Hepatocyte (in vitro differentiated cells): ENCODE measurements at regions not wholly inside any gene's neighbourhood (a gene's known extent, or its start where the extent isn't known, plus 50 kb on each side); places are given as distances from the start of the nearest gene placed in this dataset.

Experiments used
- DNase-seq: peaks from one replicate; pipeline ENCODE4 v3.0.0-alpha.2; 2016; ENCODE audit warnings: low spot score
- H2AFZ ChIP-seq: fragments of 200-600 bp; sonication (generic); 2 replicates; pipeline ENCODE4 v1.6.0; 2016; ENCODE audit warnings: antibody characterized with exemption, mild to moderate bottlenecking
- H3K27ac ChIP-seq: fragments of 200-600 bp; sonication (generic); 2 replicates; pipeline ENCODE4 v1.5.1; 2016; ENCODE audit warnings: mild to moderate bottlenecking
- H3K27me3 ChIP-seq: fragments of 200-600 bp; sonication (generic); 2 replicates; pipeline ENCODE4 v1.6.1; 2016
- H3K36me3 ChIP-seq: fragments of 200-600 bp; sonication (generic); replicated peaks from 2 replicates; pipeline ENCODE4 v1.5.1; 2016; ENCODE audit warnings: low read depth; ENCODE audit not compliant: insufficient read depth
- H3K4me1 ChIP-seq: fragments of 200-600 bp; sonication (generic); 2 replicates; pipeline ENCODE4 v1.5.1; 2016; ENCODE audit warnings: mild to moderate bottlenecking, moderate library complexity; ENCODE audit not compliant: insufficient read depth
- H3K4me2 ChIP-seq: fragments of 200-600 bp; sonication (generic); 2 replicates; pipeline ENCODE4 v1.6.0; 2016
- H3K4me3 ChIP-seq: fragments of 200-600 bp; sonication (generic); 2 replicates; pipeline ENCODE4 v1.5.1; 2016; ENCODE audit warnings: mild to moderate bottlenecking
- H3K79me2 ChIP-seq: fragments of 200-600 bp; sonication (generic); 2 replicates; pipeline ENCODE4 v1.6.0; 2017; ENCODE audit warnings: mild to moderate bottlenecking
- H3K9me2 ChIP-seq: fragments of 200-600 bp; sonication (generic); replicated peaks from 2 replicates; pipeline ENCODE4 v1.6.0; 2017; ENCODE audit warnings: mild to moderate bottlenecking; ENCODE audit not compliant: insufficient read depth
- H3K9me3 ChIP-seq: fragments of 200-600 bp; sonication (generic); 2 replicates; pipeline ENCODE4 v1.5.1; 2016; ENCODE audit warnings: low read depth, mild to moderate bottlenecking
- H4K20me1 ChIP-seq: fragments of 200-600 bp; sonication (generic); 2 replicates; pipeline ENCODE4 v1.6.0; 2016; ENCODE audit warnings: mild to moderate bottlenecking; ENCODE audit not compliant: insufficient read depth, poor library complexity, severe bottlenecking
- CTCF ChIP-seq: fragments of 200-600 bp; sonication (generic); IDR thresholded peaks from 2 replicates; pipeline ENCODE4 v1.5.1; 2016; ENCODE audit warnings: antibody characterized with exemption, mild to moderate bottlenecking; ENCODE audit not compliant: poor library complexity
- EZH2 ChIP-seq: fragments of 200-600 bp; sonication (generic); IDR thresholded peaks from 2 replicates; pipeline ENCODE4 v1.6.1; 2016; ENCODE audit warnings: antibody characterized with exemption, mild to moderate bottlenecking, borderline replicate concordance
- EZH2phosphoT487 ChIP-seq: fragments of 200-600 bp; sonication (generic); IDR thresholded peaks from one replicate; pipeline ENCODE4 v1.6.1; 2018; ENCODE audit warnings: antibody characterized with exemption, mild to moderate bottlenecking, low read depth, moderate library complexity; ENCODE audit not compliant: unreplicated experiment, severe bottlenecking
- WGBS: methylation state at CpG from one replicate; pipeline ENCODE4 v1.1.6; 2016; ENCODE audit warnings: low lambda C conversion rate; ENCODE audit errors: missing lambda C conversion rate; 5-methylcytosine and 5-hydroxymethylcytosine counted together

- Histone ChIP-seq H3K27ac (no peak overlapping the region), H3K27me3 (no peaks in the 10 kb centered on the region), H4K20me1 (no peaks in the 10 kb centered on the region), H3K9me3 (no peaks in the 10 kb centered on the region), H3K79me2 (no peaks in the 10 kb centered on the region), H3K36me3 (no peaks in the 10 kb centered on the region), H3K4me3 (no peak overlapping the region), H2AFZ (no peak overlapping the region), H3K4me2 (no peak overlapping the region), H3K4me1 (peaks cover 5% of the 10 kb centered on the region), H3K9me2 (no peaks in the 10 kb centered on the region)
- DNase-seq = no peak
- WGBS = 100% methylated on average over 2 of the region's 2 CpGs
- TF ChIP-seq EZH2 (no peak), CTCF (no peak), EZH2phosphoT487 (no peak)
These were observed 478.9 kb upstream of the NRP1 start for GRCh38 chr10:33813415-33813814.

GRCh38 chr10:33812586-33812985 is 478.1 kb upstream of the NRP1 start:
- Histone ChIP-seq H3K27ac (no peak overlapping the region), H3K79me2 (no peaks in the 10 kb centered on the region), H3K36me3 (no peaks in the 10 kb centered on the region), H3K4me3 (no peak overlapping the region), H3K4me1 (peaks cover 5% of the 10 kb centered on the region), H4K20me1 (no peaks in the 10 kb centered on the region), H3K27me3 (no peaks in the 10 kb centered on the region), H3K9me2 (no peaks in the 10 kb centered on the region), H3K4me2 (no peak overlapping the region), H3K9me3 (no peaks in the 10 kb centered on the region), H2AFZ (no peak overlapping the region)
- TF ChIP-seq EZH2 (no peak), EZH2phosphoT487 (no peak), CTCF (no peak)
- 95% methylated on average over 2 of the region's 2 CpGs for WGBS
- no peak for DNase-seq

GRCh38 chr10:33810986-33811385 is 476.5 kb upstream of the NRP1 start:
- Histone ChIP-seq H3K27me3 (no peaks in the 10 kb centered on the region), H3K4me3 (no peak overlapping the region), H2AFZ (no peak overlapping the region), H3K4me2 (no peak overlapping the region), H3K27ac (no peak overlapping the region), H3K4me1 (peaks cover 5% of the 10 kb centered on the region), H3K9me3 (no peaks in the 10 kb centered on the region), H3K9me2 (no peaks in the 10 kb centered on the region), H3K79me2 (no peaks in the 10 kb centered on the region), H4K20me1 (no peaks in the 10 kb centered on the region), H3K36me3 (no peaks in the 10 kb centered on the region)
- TF ChIP-seq CTCF (no peak), EZH2phosphoT487 (no peak)
- WGBS = 99% methylated on average over 3 of the region's 3 CpGs
- DNase-seq = no peak

GRCh38 chr10:33809732-33810131 is 475.3 kb upstream of the NRP1 start:
- Histone ChIP-seq H3K79me2 (no peaks in the 10 kb centered on the region), H3K4me2 (no peak overlapping the region), H3K9me3 (no peaks in the 10 kb centered on the region), H4K20me1 (no peaks in the 10 kb centered on the region), H3K4me1 (peaks cover 2% of the 10 kb centered on the region), H3K4me3 (no peak overlapping the region), H2AFZ (no peak overlapping the region), H3K27me3 (no peaks in the 10 kb centered on the region), H3K9me2 (no peaks in the 10 kb centered on the region), H3K27ac (no peak overlapping the region), H3K36me3 (no peaks in the 10 kb centered on the region)
- TF ChIP-seq EZH2phosphoT487 (no peak), EZH2 (no peak), CTCF (no peak)
- 85% methylated on average over 3 of the region's 3 CpGs for WGBS
- no peak for DNase-seq
